Fibroblast of villous mesenchyme (primary cell): ENCODE measurements at regions not wholly inside any gene's neighbourhood (a gene's known extent, or its start where the extent isn't known, plus 50 kb on each side); places are given as distances from the start of the nearest gene placed in this dataset.
"Not testable (repeated sequence)": the region's sequence is repeated elsewhere in the genome, so short reads cannot be mapped to it uniquely, and the experiment has no call there.

Source experiments
- DNase-seq: peaks from one replicate; pipeline ENCODE4 v3.0.0-alpha.2; 2010; ENCODE audit warnings: low read depth
- H3K4me3 ChIP-seq: 2 replicates; pipeline ENCODE4 v1.5.1; 2011; ENCODE audit warnings: low read depth, mild to moderate bottlenecking, low read length
- TF ChIP-seq, protein P1 (sequence below): IDR thresholded peaks from 2 replicates; pipeline ENCODE4 v1.5.1; 2012; ENCODE audit warnings: low read depth, mild to moderate bottlenecking, low read length; ENCODE audit not compliant: insufficient read depth

GRCh38 chr7:66490979-66491378 is 137.7 kb upstream of the KCTD7 start:
- not testable (repeated sequence) for H3K4me3 ChIP-seq, DNase-seq

GRCh38 chr7:66492405-66492804 is 136.3 kb upstream of the KCTD7 start:
- DNase-seq: not testable (repeated sequence)
- H3K4me3 ChIP-seq: peak overlapping the region; percentile 74

DNA sequence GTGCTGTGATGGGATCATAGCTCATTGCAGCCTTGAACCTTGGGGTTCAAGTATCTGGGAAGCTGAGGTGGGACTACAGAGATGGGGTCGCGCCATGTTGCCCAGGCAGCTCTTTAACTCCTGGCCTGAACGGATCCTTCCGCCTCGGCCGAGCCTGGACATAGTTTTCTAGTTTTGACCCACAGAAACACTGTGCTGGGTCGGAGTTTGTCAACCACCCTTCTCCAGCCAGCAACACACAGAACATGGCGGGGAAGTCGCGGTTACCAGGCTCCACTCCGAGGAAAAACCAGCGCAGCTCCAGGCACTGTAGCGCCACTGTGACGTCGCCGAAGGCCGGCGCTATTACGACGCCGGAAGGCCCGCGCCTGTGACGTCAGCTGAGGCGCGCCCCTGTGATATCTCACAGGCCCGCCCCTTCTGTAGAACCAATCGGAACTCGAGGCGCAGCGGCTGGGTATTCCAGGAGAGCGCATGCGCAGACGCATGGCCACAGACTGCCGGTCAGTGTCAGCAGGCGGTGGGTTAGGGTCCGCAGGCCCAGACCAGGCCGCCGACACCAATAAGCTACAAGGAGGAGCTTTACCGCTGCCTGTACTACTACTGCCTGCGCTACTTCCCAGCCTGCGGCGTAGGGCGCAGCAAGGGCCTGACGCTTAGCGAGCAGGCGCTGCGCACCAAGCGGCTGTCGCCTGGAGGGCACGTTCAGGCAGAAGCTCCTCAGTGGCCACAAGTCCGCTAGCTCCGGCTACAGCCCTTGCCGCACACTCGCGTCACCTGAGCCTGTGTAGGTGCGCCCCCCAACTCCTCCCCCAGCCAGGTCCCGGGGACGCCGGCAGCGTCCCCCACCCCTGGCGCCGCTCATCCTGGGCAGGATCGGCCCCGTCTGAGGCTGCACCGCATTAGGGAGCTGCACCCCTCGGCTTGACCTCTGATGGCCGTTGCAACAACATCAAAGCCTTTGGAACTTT is 135.2 kb upstream of the KCTD7 start:
- TF ChIP-seq, protein P1, sequence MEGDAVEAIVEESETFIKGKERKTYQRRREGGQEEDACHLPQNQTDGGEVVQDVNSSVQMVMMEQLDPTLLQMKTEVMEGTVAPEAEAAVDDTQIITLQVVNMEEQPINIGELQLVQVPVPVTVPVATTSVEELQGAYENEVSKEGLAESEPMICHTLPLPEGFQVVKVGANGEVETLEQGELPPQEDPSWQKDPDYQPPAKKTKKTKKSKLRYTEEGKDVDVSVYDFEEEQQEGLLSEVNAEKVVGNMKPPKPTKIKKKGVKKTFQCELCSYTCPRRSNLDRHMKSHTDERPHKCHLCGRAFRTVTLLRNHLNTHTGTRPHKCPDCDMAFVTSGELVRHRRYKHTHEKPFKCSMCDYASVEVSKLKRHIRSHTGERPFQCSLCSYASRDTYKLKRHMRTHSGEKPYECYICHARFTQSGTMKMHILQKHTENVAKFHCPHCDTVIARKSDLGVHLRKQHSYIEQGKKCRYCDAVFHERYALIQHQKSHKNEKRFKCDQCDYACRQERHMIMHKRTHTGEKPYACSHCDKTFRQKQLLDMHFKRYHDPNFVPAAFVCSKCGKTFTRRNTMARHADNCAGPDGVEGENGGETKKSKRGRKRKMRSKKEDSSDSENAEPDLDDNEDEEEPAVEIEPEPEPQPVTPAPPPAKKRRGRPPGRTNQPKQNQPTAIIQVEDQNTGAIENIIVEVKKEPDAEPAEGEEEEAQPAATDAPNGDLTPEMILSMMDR: peak; percentile 6
- H3K4me3 ChIP-seq: peak overlapping the region; percentile 74
- DNase-seq: peak; percentile 98

GRCh38 chr7:66497346-66497745 is 131.3 kb upstream of the KCTD7 start:
- TF ChIP-seq, protein P1: no peak
- no peak overlapping the region for H3K4me3 ChIP-seq
- DNase-seq: no peak

- H3K4me3 ChIP-seq: no peak overlapping the region
- DNase-seq: no peak
- TF ChIP-seq, protein P1: no peak
These were observed 128.6 kb upstream of the KCTD7 start for GRCh38 chr7:66500087-66500486.

- H3K4me3 ChIP-seq: no peak overlapping the region
- TF ChIP-seq, protein P1: no peak
- no peak for DNase-seq
These were observed 126.2 kb upstream of the KCTD7 start for GRCh38 chr7:66502230-66503035.

DNA sequence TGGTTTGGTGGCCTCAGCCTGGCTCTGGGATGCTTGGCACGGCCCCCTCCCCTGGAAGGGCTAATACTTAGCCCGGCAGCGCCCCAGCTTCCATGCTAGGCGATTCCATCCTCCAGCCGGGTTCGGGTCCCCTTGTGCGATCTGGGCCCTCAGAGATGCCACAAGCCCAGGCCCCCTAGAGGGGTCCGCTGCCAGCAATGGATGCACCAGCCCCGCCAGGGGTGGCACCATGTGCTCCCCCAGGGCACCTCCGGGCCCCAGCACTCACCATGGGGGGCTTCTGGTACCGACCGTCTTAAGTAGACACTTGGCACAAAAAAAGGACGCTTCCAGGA is 125.7 kb upstream of the KCTD7 start:
- no peak for DNase-seq
- TF ChIP-seq, protein P1: no peak

More for the DNA sequence above, 125.7 kb upstream of the KCTD7 start:
- no peak overlapping the region for H3K4me3 ChIP-seq
